ENCODE measurements at regions not wholly inside any gene's neighbourhood (a gene's known extent, or its start where the extent isn't known, plus 50 kb on each side); places are given as distances from the start of the nearest gene placed in this dataset.

DNA sequence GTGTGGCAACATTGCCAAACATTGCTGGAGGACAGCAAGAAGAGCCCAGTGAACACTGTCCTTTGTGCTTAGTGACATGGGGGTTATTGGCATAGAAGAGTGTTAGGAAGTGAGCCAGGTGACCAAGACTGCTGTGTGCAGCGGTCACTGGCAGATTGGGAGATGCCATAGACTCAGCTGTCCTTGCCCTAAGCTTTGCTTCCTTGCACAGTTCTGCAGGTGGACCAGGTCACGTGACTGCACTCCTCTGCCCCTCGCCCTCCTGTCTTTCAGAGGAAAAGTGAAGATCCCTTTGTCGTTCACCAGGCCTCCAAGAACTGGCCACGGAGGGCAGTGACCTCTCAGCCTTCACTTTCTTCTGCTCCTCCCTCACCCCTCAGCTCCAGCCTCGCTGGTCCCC, 215.6 kb upstream of the SMIM21 start:
- no peak for TF ChIP-seq CREB1 (IDR thresholded peaks at IDR 0.05)
- no peak for TF ChIP-seq CREB1 (CRISPR knock-in tag; IDR thresholded peaks at IDR 0.05)
- TF ChIP-seq MTF1 (CRISPR knock-in tag; IDR thresholded peaks at IDR 0.05; ENCODE audit: borderline replicate concordance), result no peak
- no peak for TF ChIP-seq MAFK (IDR thresholded peaks at IDR 0.05; ENCODE audit: low read length)
- no peak for TF ChIP-seq POLR2AphosphoS5 (IDR thresholded peaks at IDR 0.05; ENCODE audit: control insufficient read depth, insufficient read depth, low read depth, low read length)
- TF ChIP-seq PTTG1 (tag; IDR thresholded peaks at IDR 0.05; ENCODE audit: low read depth), result no peak
- TF ChIP-seq, protein P1, sequence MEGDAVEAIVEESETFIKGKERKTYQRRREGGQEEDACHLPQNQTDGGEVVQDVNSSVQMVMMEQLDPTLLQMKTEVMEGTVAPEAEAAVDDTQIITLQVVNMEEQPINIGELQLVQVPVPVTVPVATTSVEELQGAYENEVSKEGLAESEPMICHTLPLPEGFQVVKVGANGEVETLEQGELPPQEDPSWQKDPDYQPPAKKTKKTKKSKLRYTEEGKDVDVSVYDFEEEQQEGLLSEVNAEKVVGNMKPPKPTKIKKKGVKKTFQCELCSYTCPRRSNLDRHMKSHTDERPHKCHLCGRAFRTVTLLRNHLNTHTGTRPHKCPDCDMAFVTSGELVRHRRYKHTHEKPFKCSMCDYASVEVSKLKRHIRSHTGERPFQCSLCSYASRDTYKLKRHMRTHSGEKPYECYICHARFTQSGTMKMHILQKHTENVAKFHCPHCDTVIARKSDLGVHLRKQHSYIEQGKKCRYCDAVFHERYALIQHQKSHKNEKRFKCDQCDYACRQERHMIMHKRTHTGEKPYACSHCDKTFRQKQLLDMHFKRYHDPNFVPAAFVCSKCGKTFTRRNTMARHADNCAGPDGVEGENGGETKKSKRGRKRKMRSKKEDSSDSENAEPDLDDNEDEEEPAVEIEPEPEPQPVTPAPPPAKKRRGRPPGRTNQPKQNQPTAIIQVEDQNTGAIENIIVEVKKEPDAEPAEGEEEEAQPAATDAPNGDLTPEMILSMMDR (IDR thresholded peaks at IDR 0.05 in 2 of 3, conservative IDR thresholded peaks at IDR 0.05 in 1 of 3; ENCODE audit: insufficient read depth in 2 of 3, low read depth in 1 of 3, low read length in 3 of 3), result no peak
- no peak for TF ChIP-seq PTBP1 (IDR thresholded peaks at IDR 0.05; ENCODE audit: low read depth, low read length)
- TF ChIP-seq CBX8 (IDR thresholded peaks at IDR 0.05; ENCODE audit: borderline replicate concordance, extremely low read depth, low read depth, low read length, poor library complexity, severe bottlenecking), result no peak

Measured in K562 (cell line).